GM18519 (cell line): ENCODE measurements at regions not wholly inside any gene's neighbourhood (a gene's known extent, or its start where the extent isn't known, plus 50 kb on each side); places are given as distances from the start of the nearest gene placed in this dataset.

ENCODE experiments used
- ATAC-seq: cut with Tn5 transposase; IDR thresholded peaks from one replicate; pipeline ENCODE4 v1.9.1; 2021; ENCODE audit warnings: mild to moderate bottlenecking, moderate library complexity; ENCODE audit not compliant: unreplicated experiment, low FRiP score

DNA sequence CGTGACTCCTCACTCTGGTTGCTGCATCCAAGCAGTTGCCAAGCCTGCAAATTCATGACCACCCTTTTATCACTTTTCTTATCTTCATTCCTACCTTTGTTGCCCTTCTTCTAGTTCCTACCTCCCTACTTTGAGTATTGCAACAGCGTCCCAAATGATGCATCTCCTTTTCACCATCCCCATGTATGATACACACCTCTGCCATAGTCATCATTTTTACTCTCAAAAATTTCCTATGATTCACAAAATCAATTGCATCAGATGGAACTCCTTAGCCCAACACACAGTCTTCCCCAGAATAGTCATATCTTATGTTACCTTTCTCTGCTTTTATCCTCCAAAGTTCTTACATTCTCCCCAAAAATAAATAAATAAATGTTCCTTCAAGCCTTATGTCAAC, 262.6 kb downstream of the TBL1XR1 start:
- no peak for ATAC-seq

DNA sequence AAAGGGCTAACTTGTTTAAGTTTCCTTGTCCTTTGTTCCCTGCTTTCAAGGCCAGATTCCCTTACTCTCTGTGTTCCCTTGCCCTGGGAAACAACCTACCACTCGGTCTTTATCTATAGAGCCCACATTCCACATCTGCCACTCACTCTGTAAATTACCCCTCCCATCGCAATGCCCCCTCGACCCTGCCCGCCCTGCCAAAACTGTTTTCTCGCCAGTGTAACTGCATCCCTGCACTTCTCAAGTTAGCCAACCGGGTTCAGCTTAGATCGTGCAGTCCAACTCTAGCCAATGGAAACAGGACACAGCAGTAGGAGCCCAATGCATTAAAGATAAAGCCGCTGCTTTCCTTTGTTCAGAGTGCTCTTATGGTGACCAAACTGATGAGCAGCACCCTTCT, 263.6 kb downstream of the TBL1XR1 start:
- ATAC-seq, result no peak

DNA sequence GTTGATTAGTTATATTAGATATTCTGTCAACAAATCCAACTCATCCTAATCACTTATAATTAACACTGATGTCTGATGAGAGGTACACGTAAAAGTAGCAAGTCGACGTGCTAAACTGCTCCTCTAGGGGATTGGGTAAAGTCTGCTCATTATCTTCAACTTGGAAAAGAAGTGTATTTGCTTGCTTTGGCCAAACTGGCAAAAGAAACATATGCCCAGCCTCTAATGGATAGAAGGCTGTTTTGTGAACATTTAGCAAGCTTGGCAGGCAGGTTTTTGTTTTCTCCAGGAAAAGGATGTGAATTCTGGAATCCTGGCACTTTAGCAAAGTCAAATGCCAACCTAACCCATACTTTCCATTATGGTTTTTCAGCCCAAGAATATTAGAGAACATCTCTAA, 264.8 kb downstream of the TBL1XR1 start:
- no peak for ATAC-seq

DNA sequence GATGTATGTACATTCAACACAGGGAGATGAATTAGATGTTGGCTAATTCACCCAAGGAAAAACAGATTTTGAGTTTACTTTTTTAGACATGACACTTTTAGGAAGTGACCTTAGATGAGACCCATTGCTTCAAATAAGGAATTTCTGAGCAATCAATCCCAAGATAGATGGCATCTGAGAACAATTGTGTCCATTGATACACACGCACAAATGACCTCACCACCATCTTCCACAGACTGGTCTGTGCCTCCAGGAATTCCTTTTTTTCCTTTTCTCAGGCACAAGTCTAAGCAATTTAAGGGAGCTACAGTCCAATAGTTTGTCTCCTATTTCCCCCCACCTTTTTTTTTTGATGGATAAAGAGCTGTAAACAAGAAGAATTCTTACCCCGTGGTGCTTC, 265.3 kb downstream of the TBL1XR1 start:
- no peak for ATAC-seq

DNA sequence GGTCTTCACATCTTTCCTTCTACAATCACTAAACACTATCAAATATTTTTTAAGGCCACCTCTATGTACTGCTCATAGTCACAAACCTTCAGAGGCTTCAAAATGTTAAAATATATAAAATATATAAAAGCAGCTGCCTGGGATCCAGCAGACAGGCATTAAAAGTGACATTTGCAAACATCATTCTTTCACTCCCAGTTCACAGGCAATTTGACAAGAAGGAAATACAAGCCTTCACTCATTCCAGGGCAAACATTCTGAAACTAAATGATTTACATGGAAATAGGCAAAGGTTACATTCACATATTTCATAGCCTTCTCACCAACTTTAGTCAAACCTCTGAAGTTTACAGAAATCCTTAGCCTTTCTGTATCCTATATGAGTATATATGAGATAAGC, 266.3 kb downstream of the TBL1XR1 start:
- ATAC-seq, result no peak

DNA sequence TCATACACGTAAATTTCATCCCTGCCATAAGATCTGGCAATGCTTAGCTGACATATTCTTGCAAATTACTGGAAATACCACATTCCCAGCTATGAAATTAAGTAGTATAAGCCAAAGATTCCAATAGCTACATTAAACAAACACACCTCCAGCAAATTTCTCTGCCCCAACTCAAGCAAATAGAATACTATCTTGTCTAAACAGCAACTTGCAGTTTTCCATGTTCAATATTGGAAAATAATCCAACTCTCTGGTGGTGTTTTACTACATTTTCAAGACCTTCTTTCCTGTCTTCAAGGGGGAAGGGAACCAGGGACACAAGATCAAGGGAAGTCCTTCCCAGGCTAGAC, 268.7 kb downstream of the TBL1XR1 start:
- no peak for ATAC-seq

DNA sequence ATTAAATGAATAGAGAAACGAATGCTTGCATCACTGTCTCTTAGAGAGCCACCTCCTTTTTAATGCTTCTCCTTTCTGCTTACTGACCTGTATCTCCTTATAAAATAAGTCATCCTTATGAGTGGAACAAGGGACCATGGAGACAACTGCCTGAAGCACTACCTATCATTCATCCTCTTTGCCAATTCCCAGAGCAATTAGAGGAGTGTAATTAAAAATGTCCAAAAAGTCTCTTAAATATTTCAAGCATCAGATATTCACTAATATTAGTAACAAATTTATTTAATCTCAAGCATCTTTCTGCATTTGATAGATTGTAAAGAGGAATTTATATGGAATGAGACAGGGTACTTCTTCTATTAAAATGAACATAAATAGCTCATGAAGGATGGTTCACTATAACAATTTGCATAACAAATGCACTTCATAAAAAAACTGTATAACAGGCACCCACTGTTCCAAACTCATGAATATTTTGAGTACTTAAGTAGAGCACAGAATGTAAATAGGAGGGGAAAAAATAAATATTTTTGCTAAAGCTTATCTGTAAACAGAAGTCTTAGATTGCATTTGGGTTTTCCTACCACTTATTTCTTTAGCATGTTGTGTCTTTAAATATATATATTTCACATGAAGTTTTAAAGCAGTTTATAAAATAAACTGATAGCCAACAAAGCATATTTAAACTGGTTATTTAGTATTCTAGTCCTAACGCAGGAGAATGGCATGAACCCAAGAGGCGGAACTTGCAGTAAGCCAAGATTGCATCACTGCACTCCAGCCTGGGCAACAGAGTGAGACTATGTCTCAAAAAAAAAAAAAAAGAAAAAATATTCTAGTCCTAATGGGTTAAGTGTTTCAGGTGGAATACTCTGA, 269.3 kb downstream of the TBL1XR1 start:
- ATAC-seq, result no peak

DNA sequence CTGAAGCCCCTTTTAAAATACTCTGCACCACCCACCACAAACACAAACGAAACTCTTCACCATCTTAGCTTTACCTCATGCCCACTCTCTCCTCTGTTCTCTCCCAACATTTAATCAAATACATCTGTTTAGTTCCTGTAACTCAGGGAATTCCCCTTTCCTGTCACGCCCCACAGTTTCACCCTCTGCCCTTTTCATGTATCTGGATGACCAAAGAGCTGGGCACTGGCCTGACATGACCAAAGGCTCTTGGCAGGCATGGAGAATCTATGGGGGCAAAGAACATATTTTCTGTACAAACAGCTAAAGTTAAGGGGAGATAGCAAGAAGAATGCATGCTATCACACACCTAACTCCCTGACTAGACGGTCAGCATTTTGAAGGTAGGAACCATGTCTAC, 270.0 kb downstream of the TBL1XR1 start:
- ATAC-seq, result no peak

DNA sequence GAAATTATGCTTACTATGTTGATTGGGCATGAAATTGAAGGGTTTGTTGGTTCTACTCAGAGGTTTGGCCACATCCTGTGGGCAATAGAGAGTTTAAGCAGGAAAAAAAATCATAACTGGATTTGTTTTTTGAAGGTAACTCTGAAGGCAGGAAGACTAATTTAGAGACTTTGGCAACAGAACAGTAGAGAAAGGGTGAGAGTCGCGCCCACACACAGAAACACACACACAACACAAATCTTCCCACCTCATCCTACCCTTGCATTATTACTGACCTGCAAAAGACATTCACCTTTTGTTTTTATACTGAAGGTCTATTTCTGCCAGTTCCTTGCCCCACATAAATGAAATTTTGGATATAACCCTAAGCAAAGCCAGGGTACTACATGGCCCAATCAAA, 270.6 kb downstream of the TBL1XR1 start:
- ATAC-seq, result no peak

DNA sequence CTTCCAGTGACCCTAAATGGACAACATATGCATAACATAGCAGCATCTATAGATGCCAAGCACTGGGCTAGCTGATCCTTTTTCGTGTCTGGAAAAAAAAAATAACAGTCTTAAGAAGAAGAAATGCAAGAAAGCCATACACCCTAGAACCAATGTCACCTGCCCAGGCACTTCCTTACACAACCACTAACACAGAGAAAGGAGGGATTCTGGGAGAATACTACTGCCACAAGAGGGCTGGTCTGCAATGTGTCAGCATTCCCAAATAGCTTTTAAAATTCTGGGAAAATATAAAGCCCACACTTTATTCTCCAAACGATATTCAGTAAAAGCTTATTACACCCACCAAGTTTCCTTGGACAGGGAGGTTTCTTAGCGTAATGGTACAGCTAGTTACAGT, 271.2 kb downstream of the TBL1XR1 start:
- ATAC-seq, result no peak

DNA sequence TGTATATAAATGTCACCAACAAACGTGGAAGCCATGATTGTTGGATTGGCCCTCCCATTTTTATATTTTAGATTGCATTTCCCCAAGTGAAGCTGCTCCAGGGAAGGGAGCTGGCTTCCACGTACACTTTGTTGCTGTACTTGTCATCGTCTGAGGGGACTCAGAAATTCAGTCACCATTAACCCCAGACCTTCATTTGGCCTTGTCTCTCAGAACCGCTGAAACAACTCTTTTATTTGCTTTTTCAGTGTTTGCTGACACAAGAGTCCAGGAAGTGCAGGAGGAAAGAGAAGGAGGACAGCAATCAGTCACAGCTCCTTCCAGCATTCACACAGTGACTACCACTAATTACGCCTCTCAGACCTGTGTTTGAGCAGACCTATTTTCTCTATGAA, 276.5 kb downstream of the TBL1XR1 start:
- no peak for ATAC-seq

DNA sequence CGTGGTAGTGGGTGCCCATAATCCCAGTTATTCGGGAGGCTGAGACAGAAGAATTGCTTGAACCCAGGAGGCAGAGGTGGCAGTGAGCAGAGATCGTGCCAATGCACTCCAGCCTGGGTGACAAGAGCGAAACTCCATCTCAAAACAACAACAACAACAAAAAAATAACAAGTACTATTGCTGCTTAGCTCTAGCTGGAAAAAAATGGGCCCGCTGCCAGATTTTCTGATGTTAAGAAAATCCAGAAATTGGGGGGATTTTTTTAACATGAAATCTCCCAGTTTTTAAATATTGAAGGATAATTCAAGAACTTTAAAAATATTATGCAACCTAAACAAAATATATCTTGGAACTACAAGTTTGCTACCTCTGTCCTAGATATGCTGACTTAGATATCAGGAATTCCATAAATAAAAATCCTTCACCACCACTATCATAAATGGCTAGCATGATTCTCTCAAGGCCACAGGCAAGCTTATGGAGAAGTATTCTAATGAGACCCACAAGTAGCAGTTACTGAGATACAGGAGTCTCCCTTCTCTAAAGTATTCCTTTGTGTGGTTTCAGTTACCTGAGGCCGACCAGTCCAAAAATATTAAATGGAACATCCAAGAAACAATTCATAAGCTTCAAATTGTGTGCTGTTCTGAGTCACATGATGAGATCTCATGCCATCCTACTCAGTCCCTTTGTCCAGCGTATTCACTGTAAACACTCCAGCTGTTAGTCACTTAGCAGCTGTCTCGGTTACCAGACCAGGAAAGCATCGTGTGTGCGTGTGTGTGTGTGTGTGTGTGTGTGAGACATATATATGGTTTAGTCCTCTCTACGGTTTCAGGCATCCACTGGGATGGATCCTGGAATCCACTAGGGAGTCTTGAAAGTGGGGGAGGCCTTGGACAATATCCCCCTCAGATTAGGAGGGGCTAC, 277.2 kb downstream of the TBL1XR1 start:
- ATAC-seq, result no peak

DNA sequence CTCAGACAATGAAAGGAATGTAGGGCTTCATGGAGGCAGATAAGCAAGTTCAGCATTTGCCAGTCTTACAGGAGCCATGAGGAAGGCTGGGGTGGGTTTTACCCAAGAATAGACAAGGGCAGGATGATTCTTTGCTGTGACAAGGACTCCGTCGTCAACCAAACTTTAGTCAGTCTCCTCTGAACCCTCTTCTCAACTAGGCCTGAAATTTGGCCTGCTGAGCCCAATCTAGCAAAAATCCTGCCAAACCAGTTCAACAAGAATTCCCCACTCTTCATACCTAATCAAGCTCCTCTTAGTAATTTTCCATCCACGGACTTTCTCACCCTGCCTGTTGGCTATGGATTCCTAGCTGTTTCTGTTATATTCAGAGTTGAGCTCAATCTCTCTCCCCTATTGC, 280.5 kb downstream of the TBL1XR1 start:
- ATAC-seq, result no peak

DNA sequence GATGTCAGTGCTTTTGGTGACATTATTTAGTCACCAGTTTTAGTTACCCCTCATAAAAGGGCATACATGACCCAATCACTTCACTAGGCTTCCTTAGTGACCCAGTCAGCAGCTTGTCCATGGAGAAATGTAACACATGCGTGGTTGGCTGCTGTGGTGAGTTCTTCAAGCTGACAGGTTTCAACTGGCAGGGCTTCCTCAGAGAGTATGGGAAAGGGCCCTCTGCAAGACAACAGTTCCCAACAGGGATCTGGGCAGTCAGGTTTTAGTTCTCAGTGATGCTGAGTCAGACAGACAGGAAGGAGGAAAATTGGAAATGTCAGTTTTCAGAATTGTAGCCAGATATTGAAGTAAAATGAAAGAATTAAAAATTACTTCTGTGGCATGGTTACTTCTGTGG, 282.5 kb downstream of the TBL1XR1 start:
- no peak for ATAC-seq

DNA sequence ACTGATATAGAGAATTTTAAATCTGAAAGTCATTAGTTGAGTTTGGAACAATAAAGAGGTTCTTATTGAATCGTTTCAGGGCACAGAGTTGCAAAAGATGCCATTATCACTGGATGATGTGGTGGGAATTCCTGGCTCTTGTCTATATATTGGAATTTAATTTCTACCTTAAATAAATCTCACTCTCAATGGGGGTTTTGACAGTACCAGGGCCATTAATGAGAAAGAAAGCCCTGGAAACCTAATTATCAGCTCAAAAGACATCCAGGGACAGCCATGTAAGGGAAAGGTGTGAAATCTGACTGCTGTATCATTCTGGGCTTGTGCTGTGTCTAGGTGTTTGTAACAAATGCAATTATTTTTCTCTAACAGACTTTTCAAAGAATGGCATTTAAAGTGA, 285.7 kb downstream of the TBL1XR1 start:
- no peak for ATAC-seq

DNA sequence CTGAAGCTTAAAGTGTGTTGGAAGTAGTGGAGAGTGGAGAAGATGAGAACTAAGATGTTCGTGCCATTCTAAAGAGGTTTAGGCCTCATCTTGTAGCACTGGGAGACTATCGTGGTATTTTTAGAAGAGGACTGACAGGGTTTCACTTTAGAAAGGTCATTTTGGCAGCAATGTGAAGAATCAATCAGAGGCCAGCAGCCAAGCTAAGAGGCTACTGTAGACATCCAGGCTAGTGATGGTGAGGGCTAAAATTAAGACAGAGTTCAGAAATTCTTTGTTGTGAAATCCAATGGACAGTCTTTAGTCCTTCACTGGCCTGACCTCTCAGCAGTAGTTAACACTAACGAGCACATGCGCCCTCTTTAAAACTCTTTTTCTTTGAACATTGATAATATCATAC, 288.2 kb downstream of the TBL1XR1 start:
- ATAC-seq, result no peak

DNA sequence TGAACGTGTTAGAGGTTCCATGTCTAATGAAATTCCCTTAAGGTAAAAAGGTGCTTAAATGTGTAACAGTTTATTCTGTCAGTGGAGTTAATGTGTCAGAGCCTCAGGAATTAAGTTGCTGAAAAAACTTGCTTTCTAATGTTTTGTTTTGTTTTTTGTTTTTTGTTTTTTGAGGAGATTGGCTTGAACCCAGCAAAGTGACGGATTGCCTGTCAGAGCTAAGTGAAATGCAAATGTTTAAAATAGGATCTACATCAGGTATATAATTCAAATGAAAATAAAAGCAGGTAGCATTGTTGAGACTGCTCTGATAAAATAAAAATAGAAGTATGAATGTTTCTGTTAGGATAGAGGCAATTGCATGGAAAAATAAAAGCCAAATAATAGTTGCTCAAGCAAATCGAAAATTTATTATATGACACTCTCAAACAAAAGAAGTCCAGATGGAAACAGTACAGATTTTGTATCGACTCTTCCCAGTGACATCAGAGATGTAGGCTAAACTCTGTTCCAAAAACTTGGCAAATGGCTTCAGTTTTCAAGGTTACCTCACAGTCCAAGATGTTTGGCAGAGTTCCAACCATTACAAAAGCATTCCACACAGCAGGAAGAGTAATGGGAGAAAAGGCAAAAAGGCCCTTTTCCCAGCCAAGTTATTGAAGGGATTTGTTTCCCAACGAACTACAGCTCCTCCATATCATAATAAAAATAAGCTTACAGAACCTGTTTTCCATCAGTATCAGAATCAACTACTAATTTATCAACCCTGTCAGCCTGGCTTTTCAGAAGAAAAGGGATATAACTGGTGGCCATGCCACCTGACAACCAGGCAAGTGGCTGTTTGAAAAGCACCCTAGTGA, 291.0 kb downstream of the TBL1XR1 start:
- no peak for ATAC-seq

DNA sequence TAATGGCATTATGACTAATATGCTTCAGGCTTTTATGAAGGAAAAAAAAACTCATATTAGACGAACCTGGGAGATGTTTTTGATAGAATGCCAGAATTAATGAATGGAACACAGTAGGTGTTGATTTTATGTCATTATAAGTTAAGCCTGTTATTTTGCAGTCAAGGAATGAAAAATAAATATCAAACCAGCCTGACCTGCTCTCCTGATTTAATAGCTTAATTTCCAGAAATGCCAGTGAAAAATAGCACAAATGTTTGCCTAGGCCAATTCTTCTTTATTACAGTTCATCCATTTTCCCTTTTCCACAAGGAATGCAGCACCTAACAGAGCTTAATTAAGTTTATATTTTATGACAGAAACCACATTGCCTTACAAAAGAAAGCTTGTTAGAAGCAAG, 292.0 kb downstream of the TBL1XR1 start:
- ATAC-seq, result no peak

DNA sequence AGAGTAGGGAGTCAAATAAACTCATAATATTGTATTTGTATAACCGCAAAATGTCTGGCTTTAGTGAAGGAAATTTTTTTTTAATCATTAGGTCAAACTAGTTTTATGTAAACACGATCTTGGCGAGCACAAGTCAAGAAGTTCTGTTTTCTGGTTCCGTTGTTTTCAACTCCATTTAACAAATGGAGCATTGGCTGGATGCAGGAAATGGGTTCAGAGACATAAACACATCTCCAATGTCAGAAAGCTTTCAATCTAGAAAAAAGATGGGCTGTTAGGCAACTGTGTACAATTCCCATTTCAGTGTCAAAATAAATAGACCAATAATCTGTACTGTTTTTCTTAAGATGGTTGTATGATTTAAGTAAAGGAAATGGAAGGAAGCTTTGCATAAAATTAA, 292.8 kb downstream of the TBL1XR1 start:
- ATAC-seq, result no peak

DNA sequence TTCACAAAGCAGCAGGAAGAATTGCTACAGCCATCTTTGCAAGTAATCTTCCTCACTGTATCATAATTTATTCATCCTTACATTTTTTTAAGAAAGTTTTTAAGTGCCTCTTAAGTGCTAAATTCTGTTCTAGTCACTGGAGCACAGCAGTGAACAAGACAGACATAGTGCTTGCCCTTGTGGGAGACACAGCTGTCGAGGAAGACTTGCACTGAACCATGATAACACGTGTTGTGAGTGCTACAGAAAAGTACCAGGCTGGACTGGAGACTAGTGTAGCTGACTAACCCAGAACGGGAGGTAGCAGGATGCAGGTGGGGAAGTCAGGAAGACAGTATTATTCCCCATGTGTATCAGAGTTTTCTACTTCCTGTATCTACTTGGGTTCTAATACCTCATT, 300.6 kb downstream of the TBL1XR1 start:
- no peak for ATAC-seq

DNA sequence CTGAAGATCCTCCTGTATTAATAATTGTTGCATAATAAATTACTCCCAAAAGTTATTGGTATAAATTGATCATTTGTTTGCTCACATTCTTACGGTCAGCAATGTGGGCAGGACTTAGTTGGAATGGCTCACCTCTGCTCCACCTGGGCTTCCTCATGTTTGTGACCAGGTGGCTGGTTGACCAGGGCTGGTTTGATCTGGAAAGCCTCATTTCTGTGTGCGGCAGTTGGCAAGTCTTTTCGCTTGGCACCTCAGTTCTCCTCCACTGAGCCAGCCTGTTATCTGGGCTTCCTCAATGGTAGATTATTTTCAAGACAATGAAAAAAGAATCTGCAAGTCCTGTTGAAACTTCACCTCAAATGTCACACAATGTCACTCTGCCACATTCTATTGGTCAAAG, 301.1 kb downstream of the TBL1XR1 start:
- no peak for ATAC-seq
